Panc1 (cell line): ENCODE measurements at regions not wholly inside any gene's neighbourhood (a gene's known extent, or its start where the extent isn't known, plus 50 kb on each side); places are given as distances from the start of the nearest gene placed in this dataset.

Experiments
- ATAC-seq: fragments of 200-7000 bp; cut with Tn5 transposase; 2 replicates; pipeline ENCODE4 v1.9.1; 2020; ENCODE audit warnings: mild to moderate bottlenecking, moderate library complexity
- BruUV-seq: library from RNA; stranded (reverse); fragments of 400-500 nt; replicated peaks from 2 replicates; lab custom pipeline; 2021; lab: Mats Ljungman, UMichigan
- CTCF ChIA-PET: fragments of 300-600 bp; sonication (Branson Sonifier 250); formaldehyde crosslinking; loops from one replicate; lab custom pipeline; 2022; ENCODE audit warnings: antibody characterized with exemption; lab: Charles Lee
- POLR2A ChIA-PET: fragments of 300-600 bp; sonication (Branson Sonifier 250); formaldehyde crosslinking; loops from one replicate; lab custom pipeline; 2022; ENCODE audit warnings: antibody characterized with exemption; lab: Charles Lee
- DNase-seq: peaks from one replicate; pipeline ENCODE4 v3.0.0-alpha.2; 2010; ENCODE audit warnings: low read depth, low spot score
- H3K27ac ChIP-seq: 2 replicates; pipeline ENCODE4 v1.5.1; 2011; ENCODE audit warnings: mild to moderate bottlenecking, low read length, inconsistent platforms
- H3K27me3 ChIP-seq: fragments of 200-500 bp; sonication (Bioruptor generic); 2 replicates; pipeline ENCODE4 v1.6.0; 2014; ENCODE audit warnings: low read length, inconsistent platforms; ENCODE audit not compliant: control insufficient read depth, insufficient read depth
- H3K36me3 ChIP-seq: fragments of 200-500 bp; sonication (Bioruptor generic); 2 replicates; pipeline ENCODE4 v1.5.1; 2014; ENCODE audit warnings: inconsistent platforms, mild to moderate bottlenecking, low read length, moderate library complexity; ENCODE audit not compliant: control insufficient read depth, insufficient read depth
- H3K4me1 ChIP-seq: 2 replicates; pipeline ENCODE4 v1.5.1; 2011; ENCODE audit warnings: inconsistent platforms, mild to moderate bottlenecking, low read length, moderate library complexity; ENCODE audit not compliant: control insufficient read depth, insufficient read depth
- H3K4me3 ChIP-seq, 2 experiments: 2 replicates each; pipeline ENCODE4 v1.5.1; 2011 to 2012; ENCODE audit warnings: low read depth in 2 of 2, low read length in 2 of 2, mild to moderate bottlenecking in 2 of 2, inconsistent platforms in 1 of 2, moderate library complexity in 1 of 2
- H3K9me3 ChIP-seq: fragments of 200-500 bp; sonication (Bioruptor generic); 2 replicates; pipeline ENCODE4 v1.5.1; 2014; ENCODE audit warnings: low read depth, mild to moderate bottlenecking, inconsistent platforms, low read length, moderate library complexity; ENCODE audit not compliant: control insufficient read depth, insufficient read depth
- POLR2AphosphoS5 ChIP-seq: IDR thresholded peaks from 2 replicates; pipeline ENCODE4 v1.6.1; 2012; ENCODE audit warnings: mild to moderate bottlenecking, low read depth, low read length, moderate library complexity
- SIN3A ChIP-seq: IDR thresholded peaks from 2 replicates; pipeline ENCODE4 v1.6.1; 2012; ENCODE audit warnings: low read depth, mild to moderate bottlenecking, low read length, moderate library complexity, borderline replicate concordance; ENCODE audit not compliant: insufficient read depth
- TCF7L2 ChIP-seq: IDR thresholded peaks from 2 replicates; pipeline ENCODE4 v1.6.1; 2011; ENCODE audit warnings: mild to moderate bottlenecking, low read depth, low read length, inconsistent platforms
- in situ Hi-C: cut with HindIII; loops from 2 replicates; pipeline ENCODE4 v1.10.0; 2016; ENCODE audit warnings: low sequenced_read_pairs, low pct_unique_long_range_greater_than_20kb
- intact Hi-C: fragments of 100-400 bp; cut with micrococcal nuclease; formaldehyde crosslinking; loops from one replicate; pipeline ENCODE4 v1.10.0; 2022; ENCODE audit not compliant: unreplicated experiment
- TF ChIP-seq, protein P1 (sequence below), 2 experiments: IDR thresholded peaks; 2 replicates each; pipeline ENCODE4 v1.6.1; 2011 to 2012; ENCODE audit warnings: low read depth in 2 of 2, control low read depth in 1 of 2, low read length in 1 of 2, mild to moderate bottlenecking in 1 of 2, moderate library complexity in 1 of 2; ENCODE audit not compliant: insufficient read depth in 1 of 2
- TF ChIP-seq, protein P2 (sequence below): fragments of 450-650 bp; IDR thresholded peaks from 2 replicates; pipeline ENCODE4 v1.5.1; 2017; ENCODE audit warnings: mild to moderate bottlenecking

DNA sequence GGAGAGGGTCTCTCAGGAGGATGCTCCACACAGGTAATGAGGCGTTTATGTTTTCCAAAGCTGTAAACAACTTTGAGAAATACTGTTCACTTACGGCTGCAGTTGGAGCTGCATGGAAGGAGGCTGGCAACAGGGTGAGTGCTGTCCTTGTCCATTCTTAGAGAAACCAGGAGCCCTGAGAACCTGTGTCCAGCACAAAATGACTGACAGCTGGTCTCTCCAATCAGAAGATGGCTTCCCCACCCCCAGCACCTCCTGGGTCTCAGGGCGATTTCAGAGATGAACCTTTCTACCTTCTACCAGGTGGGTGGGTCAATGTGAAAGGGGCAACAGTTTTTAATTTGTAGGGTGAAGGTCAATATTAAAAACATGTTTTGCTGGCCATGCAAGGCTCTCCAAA is 353.6 kb downstream of the NPHP4 start:
- Histone ChIP-seq H3K4me1 (no peaks in the 10 kb centered on the region), H3K36me3 (no peaks in the 10 kb centered on the region), H3K27me3 (peaks cover 2% of the 10 kb centered on the region; the same call in 1 of the 2 replicates), H3K4me3 (no peak overlapping the region), H3K9me3 (no peaks in the 10 kb centered on the region), H3K27ac (no peak overlapping the region)
- ATAC-seq (no peak), DNase-seq (no peak)
- TF ChIP-seq, protein P1, sequence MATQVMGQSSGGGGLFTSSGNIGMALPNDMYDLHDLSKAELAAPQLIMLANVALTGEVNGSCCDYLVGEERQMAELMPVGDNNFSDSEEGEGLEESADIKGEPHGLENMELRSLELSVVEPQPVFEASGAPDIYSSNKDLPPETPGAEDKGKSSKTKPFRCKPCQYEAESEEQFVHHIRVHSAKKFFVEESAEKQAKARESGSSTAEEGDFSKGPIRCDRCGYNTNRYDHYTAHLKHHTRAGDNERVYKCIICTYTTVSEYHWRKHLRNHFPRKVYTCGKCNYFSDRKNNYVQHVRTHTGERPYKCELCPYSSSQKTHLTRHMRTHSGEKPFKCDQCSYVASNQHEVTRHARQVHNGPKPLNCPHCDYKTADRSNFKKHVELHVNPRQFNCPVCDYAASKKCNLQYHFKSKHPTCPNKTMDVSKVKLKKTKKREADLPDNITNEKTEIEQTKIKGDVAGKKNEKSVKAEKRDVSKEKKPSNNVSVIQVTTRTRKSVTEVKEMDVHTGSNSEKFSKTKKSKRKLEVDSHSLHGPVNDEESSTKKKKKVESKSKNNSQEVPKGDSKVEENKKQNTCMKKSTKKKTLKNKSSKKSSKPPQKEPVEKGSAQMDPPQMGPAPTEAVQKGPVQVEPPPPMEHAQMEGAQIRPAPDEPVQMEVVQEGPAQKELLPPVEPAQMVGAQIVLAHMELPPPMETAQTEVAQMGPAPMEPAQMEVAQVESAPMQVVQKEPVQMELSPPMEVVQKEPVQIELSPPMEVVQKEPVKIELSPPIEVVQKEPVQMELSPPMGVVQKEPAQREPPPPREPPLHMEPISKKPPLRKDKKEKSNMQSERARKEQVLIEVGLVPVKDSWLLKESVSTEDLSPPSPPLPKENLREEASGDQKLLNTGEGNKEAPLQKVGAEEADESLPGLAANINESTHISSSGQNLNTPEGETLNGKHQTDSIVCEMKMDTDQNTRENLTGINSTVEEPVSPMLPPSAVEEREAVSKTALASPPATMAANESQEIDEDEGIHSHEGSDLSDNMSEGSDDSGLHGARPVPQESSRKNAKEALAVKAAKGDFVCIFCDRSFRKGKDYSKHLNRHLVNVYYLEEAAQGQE (IDR thresholded peaks at IDR 0.05; ENCODE audit: insufficient read depth in 1 of 2, low read depth in 2 of 2, low read length in 1 of 2) = no peak
- no peak for TF ChIP-seq SIN3A
- ChIA-PET POLR2A (no interaction called here), CTCF (interaction anchor here (0.5 to 0.6 kb wide), 3 partner anchors 18 to 199 kb away, joined by 4 to 6 read pairs (median 6); no protein-coding TSS in a partner anchor)
- in situ Hi-C loops = no loop called here
- intact Hi-C loops = no loop called here
- BruUV-seq = no TSS peak

DNA sequence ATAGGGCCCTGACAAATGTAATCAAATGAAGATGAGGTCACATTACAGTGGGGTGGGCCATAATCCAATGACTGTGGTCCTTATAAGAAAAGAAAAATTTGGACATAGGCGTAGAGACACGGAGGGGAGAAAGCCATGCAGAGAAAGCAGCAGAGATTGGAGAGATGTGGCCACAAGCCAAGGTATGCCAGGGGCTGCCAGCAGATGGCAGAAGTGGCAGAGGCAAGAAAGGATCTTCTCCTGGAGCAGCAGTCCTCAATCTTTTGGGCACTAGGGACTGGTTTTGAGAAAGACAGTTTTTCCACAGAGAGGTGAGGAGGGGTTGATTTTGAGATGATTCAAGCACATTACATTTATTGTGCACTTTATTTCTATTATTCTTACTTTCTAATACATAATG is 355.1 kb downstream of the NPHP4 start:
- H3K27ac ChIP-seq = no peak overlapping the region
- POLR2A ChIA-PET = no interaction called here
- in situ Hi-C loops (no loop called here), intact Hi-C loops (loop anchor here (2.0 kb wide), 1 partner anchor 110 kb away; no protein-coding TSS in a partner anchor)
- DNase-seq (no peak), ATAC-seq (no peak)
- no peaks in the 10 kb centered on the region for H3K9me3 ChIP-seq
- H3K4me3 ChIP-seq = no peak overlapping the region
- H3K36me3 ChIP-seq = no peaks in the 10 kb centered on the region
- TF ChIP-seq, protein P2, sequence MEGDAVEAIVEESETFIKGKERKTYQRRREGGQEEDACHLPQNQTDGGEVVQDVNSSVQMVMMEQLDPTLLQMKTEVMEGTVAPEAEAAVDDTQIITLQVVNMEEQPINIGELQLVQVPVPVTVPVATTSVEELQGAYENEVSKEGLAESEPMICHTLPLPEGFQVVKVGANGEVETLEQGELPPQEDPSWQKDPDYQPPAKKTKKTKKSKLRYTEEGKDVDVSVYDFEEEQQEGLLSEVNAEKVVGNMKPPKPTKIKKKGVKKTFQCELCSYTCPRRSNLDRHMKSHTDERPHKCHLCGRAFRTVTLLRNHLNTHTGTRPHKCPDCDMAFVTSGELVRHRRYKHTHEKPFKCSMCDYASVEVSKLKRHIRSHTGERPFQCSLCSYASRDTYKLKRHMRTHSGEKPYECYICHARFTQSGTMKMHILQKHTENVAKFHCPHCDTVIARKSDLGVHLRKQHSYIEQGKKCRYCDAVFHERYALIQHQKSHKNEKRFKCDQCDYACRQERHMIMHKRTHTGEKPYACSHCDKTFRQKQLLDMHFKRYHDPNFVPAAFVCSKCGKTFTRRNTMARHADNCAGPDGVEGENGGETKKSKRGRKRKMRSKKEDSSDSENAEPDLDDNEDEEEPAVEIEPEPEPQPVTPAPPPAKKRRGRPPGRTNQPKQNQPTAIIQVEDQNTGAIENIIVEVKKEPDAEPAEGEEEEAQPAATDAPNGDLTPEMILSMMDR = peak; percentile 77
- TF ChIP-seq TCF7L2 = no peak
- peaks cover 2% of the 10 kb centered on the region; the same call in 1 of the 2 replicates for H3K27me3 ChIP-seq
- no TSS peak for BruUV-seq
- CTCF ChIA-PET = interaction anchor here (1.9 kb wide), 1 partner anchor 109 kb away, joined by 6 read pairs; no protein-coding TSS in a partner anchor
- no peaks in the 10 kb centered on the region for H3K4me1 ChIP-seq

DNA sequence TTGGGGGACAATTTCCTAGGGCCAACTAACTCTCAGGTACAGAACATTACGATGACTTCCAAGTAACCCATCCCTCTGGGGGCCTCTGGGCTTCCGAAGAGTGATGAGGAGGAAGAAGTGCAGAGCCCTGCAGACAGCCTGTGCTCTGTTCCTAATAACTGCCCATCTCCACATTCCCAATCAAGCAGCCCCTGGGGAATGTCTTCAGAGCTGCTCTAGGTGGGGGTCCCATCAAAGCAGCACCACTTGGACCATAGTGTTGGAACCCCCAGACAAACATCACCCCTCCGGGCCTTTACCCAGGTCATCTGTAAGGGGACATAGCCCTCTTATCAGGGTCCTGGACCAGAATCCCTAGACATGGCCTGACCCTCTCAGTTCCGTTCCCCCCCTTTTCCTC is 357.3 kb downstream of the NPHP4 start:
- TF ChIP-seq TCF7L2 (no peak), POLR2AphosphoS5 (no peak), SIN3A (no peak)
- TF ChIP-seq, protein P2 = no peak
- TF ChIP-seq, protein P1 (IDR thresholded peaks at IDR 0.05; ENCODE audit: insufficient read depth in 1 of 2, low read depth in 2 of 2, low read length in 1 of 2) = no peak
- Histone ChIP-seq H3K9me3 (no peaks in the 10 kb centered on the region), H3K4me1 (no peaks in the 10 kb centered on the region), H3K4me3 (no peak overlapping the region), H3K27me3 (peaks cover 2% of the 10 kb centered on the region; the same call in 1 of the 2 replicates), H3K27ac (no peak overlapping the region), H3K36me3 (no peaks in the 10 kb centered on the region)
- ChIA-PET POLR2A (no interaction called here), CTCF (no interaction called here)
- in situ Hi-C loops (no loop called here), intact Hi-C loops (no loop called here)
- BruUV-seq = no TSS peak
- no peak for ATAC-seq
- DNase-seq = no peak
